HEK293 (cell line): ENCODE measurements at regions not wholly inside any gene's neighbourhood (a gene's known extent, or its start where the extent isn't known, plus 50 kb on each side); places are given as distances from the start of the nearest gene placed in this dataset.
"Not testable (repeated sequence)": the region's sequence is repeated elsewhere in the genome, so short reads cannot be mapped to it uniquely, and the experiment has no call there.

Experiments
- CTCF ChIP-seq: fragments of 450-650 bp; formaldehyde crosslinking; IDR thresholded peaks from 2 replicates; pipeline ENCODE4 v1.5.1; 2016; ENCODE audit warnings: missing biosample characterization, missing genetic modification characterization
- INSM2 ChIP-seq: fragments of 450-650 bp; formaldehyde crosslinking; IDR thresholded peaks from 2 replicates; pipeline ENCODE4 v1.5.1; 2016; ENCODE audit warnings: missing biosample characterization, missing genetic modification characterization
- KLF9 ChIP-seq: fragments of 450-650 bp; formaldehyde crosslinking; IDR thresholded peaks from 2 replicates; pipeline ENCODE4 v1.5.1; 2016; ENCODE audit warnings: missing biosample characterization, missing genetic modification characterization, low read depth
- ZBTB21 ChIP-seq: fragments of 450-650 bp; formaldehyde crosslinking; IDR thresholded peaks from 2 replicates; pipeline ENCODE4 v1.5.1; 2017; ENCODE audit warnings: missing biosample characterization, missing genetic modification characterization
- ZFP41 ChIP-seq: fragments of 450-650 bp; formaldehyde crosslinking; IDR thresholded peaks from 2 replicates; pipeline ENCODE4 v1.5.1; 2016; ENCODE audit warnings: missing biosample characterization, missing genetic modification characterization, borderline replicate concordance
- ZNF184 ChIP-seq: fragments of 450-650 bp; IDR thresholded peaks from 2 replicates; pipeline ENCODE4 v1.5.1; 2018; ENCODE audit warnings: missing biosample characterization, mild to moderate bottlenecking, missing genetic modification characterization
- ZNF24 ChIP-seq: fragments of 450-650 bp; formaldehyde crosslinking; IDR thresholded peaks from 2 replicates; pipeline ENCODE4 v1.5.1; 2016; ENCODE audit warnings: missing biosample characterization, missing genetic modification characterization
- ZNF513 ChIP-seq: fragments of 450-650 bp; IDR thresholded peaks from 2 replicates; pipeline ENCODE4 v1.5.1; 2018; ENCODE audit warnings: missing biosample characterization, missing genetic modification characterization
- ZNF561 ChIP-seq: fragments of 450-650 bp; IDR thresholded peaks from 2 replicates; pipeline ENCODE4 v1.5.1; 2018; ENCODE audit warnings: missing biosample characterization, missing genetic modification characterization, borderline replicate concordance
- ZNF792 ChIP-seq: fragments of 450-650 bp; formaldehyde crosslinking; IDR thresholded peaks from 2 replicates; pipeline ENCODE4 v1.5.1; 2016; ENCODE audit warnings: missing biosample characterization, missing genetic modification characterization
- ZSCAN16 ChIP-seq: fragments of 450-650 bp; formaldehyde crosslinking; IDR thresholded peaks from 2 replicates; pipeline ENCODE4 v1.5.1; 2016; ENCODE audit warnings: missing biosample characterization, missing genetic modification characterization

- not testable (repeated sequence) for TF ChIP-seq ZSCAN16 (tag by site-specific recombination); ZNF561 (tag by site-specific recombination); CTCF; KLF9 (tag by site-specific recombination); ZBTB21 (tag by site-specific recombination); ZNF513 (tag by site-specific recombination); ZNF792; ZFP41; INSM2 (tag by site-specific recombination); ZNF24 (tag by site-specific recombination); ZNF184
Observed at GRCh38 chr14:105721996-105722709, 195.8 kb downstream of the TMEM121 start.
